GM12892 (cell line): ENCODE measurements at regions not wholly inside any gene's neighbourhood (a gene's known extent, or its start where the extent isn't known, plus 50 kb on each side); places are given as distances from the start of the nearest gene placed in this dataset.

Experiments
- POLR2A ChIP-seq: IDR thresholded peaks from 2 replicates; pipeline ENCODE4 v1.6.1; 2011; ENCODE audit warnings: low read depth, low read length, control low read depth
- POLR2AphosphoS5 ChIP-seq: IDR thresholded peaks from 2 replicates; pipeline ENCODE4 v1.6.1; 2011; ENCODE audit warnings: low read depth, low read length, control low read depth
- TAF1 ChIP-seq: IDR thresholded peaks from 2 replicates; pipeline ENCODE4 v1.6.1; 2011; ENCODE audit warnings: low read depth, mild to moderate bottlenecking, control low read depth, low read length, borderline replicate concordance

- no peak for TF ChIP-seq POLR2A
- TF ChIP-seq POLR2AphosphoS5, result no peak
- TF ChIP-seq TAF1, result no peak
Measured at GRCh38 chr2:136395582-136395981, 277.6 kb upstream of the CXCR4 start.
